ENCODE measurements at regions not wholly inside any gene's neighbourhood (a gene's known extent, or its start where the extent isn't known, plus 50 kb on each side); places are given as distances from the start of the nearest gene placed in this dataset.

DNA sequence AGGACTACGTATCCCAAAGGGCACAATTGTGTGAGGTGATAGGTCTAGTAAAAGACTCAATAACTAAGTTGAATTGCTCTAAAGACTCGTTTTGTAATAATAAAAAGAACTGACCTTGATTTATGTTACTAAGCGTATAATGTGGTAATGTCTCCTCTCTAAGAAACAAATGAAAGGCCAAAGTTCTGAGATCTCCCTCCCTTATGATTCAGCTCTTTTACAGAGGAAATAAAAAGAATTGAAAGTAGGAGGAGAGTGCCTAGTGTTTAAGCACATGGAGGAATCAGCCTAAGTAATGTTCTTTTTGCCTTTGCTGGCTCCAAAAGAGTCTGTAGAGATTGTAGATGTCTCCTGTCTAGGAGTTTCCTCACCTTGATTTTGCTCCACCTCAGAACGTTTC, 98.0 kb downstream of the ARL4A start:
- DNase-seq, result no peak

GRCh38 chr7:12786494-12786893, 99.1 kb downstream of the ARL4A start:
- no peak for DNase-seq

- DNase-seq, result no peak
These were observed 100.7 kb downstream of the ARL4A start for GRCh38 chr7:12788171-12788570.

DNA sequence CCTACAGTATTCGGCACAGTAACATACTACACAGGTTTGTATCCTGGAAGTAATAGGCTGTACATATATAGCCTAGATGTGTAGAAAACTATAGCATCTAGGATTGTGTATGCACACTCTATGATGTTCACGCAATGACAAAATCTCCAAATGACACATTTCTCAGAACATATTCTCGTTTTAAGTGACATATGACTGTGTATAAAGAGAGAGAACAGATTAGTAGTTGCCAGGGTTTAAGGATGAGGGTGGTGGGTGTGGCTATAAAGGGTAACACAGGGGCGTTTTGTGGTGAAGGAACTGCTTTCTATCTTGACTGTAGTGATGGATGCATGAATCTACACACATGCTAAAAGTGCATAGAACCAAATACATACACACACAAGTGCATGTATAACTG, 101.2 kb downstream of the ARL4A start:
- no peak for DNase-seq

DNA sequence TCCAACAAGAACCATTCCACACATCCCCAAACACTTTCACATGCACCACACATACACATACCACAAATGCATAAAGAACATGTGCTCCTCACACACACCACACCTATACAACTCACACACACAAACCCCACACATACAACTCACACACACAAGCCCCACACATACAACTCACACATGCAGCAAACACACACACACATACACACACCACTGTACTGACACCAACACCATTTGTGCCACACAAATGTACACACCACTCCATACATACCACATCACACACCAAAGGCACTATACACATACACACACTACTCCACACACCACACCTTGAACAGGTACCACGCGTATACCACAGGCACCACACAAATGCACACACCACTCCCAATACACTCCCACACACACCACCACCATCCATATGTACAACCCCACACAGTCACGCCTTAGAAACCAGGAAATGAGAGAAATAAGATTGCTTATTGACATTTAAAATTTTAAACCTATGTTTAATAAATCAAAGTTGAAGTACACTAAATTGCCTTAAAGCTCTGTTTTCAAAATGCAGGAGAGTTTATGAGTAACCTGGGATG, 107.4 kb downstream of the ARL4A start:
- no peak for DNase-seq

DNA sequence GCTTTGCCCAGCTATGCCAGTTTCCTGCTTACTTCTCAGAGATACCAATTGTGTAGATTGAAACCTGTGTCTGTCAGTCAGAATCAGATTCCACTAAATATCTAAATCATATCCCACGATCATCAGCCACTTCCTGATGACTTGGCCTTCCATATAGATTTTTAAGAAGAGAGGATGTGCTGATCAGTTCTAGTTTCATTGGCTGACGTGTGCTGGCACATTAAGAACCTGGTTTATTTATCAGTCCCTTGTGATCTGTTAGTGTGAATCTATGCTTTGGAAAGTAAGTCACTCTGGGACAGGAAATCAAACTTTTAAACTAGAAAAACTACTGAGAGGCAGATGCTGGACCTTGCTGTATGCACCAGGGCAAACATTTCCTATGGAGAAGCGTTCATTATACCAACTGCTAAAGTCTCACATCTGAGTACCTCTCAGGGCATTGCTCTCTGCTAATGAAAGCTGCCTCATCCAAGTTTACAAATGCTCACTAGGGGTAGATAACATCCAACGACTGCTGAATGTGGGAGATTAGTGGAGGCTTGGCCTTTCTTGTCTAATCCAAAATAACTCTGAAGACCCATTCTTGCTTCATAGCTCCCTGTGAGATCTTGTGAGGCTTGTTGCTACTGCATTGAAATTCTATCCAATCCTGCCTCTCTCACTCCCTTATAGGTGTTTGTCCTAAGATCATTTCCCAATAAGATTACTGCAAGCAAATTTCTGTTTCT, 109.1 kb downstream of the ARL4A start:
- no peak for DNase-seq

GRCh38 chr7:12800486-12800885, 113.1 kb downstream of the ARL4A start:
- DNase-seq, result no peak

DNA sequence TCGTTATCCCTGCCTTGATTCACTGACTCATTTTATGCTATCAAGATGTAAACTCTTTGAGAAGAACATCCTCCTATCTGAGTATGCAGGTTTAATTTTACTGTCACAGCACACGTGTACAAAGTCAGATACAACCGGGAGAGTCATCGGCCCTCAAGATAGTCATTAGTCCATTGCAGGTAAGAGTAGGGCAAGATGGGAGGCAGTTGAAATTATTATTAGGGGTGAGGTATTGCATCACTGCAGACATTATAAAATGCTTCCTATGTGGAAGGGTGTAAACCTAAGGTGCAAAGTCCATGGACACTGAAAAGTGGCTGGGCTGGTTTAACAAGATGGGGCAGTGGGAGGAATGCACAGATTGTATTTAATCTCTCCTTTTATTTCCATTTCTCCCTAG, 113.7 kb downstream of the ARL4A start:
- DNase-seq, result no peak

DNA sequence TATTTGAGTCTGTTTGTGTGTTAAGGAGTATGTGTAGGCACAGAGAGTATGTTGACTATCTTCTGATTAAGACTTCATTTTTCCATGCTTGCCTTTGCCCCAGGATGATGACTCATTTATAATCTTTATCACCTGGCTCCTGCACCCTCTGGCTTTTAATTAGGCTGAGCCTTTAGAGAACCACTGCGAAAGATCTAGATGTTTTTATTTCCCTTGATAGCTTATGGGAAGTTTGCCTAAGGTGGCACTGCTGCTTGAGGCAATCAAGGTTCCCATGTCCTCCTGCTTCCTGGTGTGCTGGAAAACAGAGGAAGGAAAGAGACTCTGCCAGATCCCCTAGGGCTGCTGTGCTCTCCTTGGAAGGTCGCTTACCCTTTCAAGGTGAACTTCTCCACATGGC, 114.6 kb downstream of the ARL4A start:
- no peak for DNase-seq

DNA sequence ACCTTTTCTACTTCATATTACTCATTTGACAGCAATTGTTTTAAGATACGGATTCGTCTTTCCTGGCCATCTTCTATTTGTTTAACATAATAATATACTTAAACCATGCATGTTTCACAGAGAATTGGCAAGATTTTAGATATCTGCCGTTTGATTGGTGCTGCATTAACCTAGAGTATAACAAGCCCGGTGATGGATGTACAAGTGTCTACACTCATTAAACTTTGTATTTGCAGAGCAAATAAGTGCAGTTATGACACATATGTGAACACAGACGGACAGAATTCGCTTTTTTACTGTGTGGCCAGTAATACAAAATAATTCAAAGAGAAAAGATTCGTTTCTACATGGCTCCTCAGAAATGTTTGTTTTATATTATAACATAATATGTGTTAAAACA, 116.1 kb downstream of the ARL4A start:
- DNase-seq, result no peak

GRCh38 chr7:12805518-12805928, 118.1 kb downstream of the ARL4A start:
- DNase-seq, result no peak

GRCh38 chr7:12805957-12806356, 118.5 kb downstream of the ARL4A start:
- no peak for DNase-seq

DNA sequence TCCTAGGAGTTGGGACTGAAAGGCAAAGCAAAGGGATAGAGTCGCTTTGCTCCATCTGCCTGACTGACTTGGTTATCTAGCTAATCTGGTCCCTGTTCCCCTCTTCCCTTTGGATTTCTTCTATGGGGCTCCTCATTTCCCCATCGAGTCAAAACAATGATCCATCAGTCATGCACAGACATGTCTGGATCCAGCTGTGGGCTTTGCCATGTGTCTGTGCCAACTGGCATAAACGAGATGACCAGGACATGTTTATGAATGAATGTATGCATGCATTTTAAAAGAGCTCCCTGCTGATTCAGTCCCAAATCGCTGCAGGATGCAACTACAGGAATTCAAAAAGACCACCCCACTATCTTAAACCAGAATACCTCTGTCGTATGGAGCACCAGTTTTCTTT, 122.0 kb downstream of the ARL4A start:
- DNase-seq, result no peak

DNA sequence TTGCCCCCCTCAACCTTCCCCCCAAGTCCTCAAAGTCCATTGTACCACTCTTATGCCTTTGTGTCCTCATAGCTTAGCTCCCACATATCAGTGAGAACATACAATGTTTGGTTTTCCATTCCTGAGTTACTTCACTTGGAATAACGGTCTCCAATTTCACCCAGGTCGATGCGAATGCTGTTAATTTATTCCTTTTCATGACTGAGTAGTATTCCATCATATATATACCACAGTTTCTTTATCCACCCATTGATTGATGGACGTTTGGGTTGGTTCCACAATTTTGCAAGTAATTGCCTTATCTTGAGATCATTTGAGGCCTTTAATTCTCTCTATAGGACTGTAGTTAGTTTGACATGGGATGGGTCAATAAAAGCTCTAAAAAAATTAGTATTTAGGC, 124.7 kb downstream of the ARL4A start:
- no peak for DNase-seq

GRCh38 chr7:12814107-12814506, 126.7 kb downstream of the ARL4A start:
- no peak for DNase-seq

DNA sequence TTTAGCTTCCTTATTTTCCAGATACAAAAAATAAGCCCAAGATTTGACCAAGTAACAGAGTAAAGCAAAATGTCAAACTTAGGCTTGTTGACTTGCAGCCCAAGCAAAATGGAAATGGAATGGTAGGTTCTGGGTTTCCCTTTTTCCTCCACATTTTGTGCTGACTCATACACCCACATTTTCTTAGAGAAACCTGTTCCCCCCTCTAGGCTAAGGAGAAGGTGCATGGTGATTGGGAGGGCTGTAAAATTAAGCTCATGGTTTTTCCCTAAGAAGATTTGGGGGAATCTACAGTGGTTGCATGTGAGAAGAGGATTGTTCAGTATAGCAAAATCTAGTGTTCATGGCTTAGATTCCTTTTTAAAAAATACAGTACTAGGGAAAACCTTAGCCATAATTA, 127.4 kb downstream of the ARL4A start:
- no peak for DNase-seq

DNA sequence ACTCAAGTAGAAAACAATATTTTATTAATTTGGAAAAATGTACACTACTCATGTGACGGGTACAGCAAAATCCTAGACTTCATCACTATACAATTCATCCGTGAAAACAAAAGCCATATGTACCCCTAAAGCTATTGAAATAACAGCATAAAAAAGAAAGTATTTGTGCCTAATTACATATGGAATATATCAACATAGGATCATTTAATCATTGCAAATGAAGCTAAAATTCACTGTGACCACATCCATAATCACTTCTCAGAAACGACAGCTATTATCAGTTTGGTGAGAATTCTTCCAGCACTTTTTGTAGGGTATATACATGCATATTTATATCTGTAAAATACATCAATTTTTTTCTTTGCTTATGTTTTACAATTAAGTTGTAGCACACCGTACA, 128.0 kb downstream of the ARL4A start:
- DNase-seq, result no peak

GRCh38 chr7:12815871-12816270, 128.4 kb downstream of the ARL4A start:
- DNase-seq, result no peak

GRCh38 chr7:12820777-12821176, 133.3 kb downstream of the ARL4A start:
- DNase-seq, result no peak

- DNase-seq, result no peak
These were observed 134.3 kb downstream of the ARL4A start for GRCh38 chr7:12821746-12822145.

GRCh38 chr7:12826079-12826478, 138.6 kb downstream of the ARL4A start:
- DNase-seq, result no peak

DNA sequence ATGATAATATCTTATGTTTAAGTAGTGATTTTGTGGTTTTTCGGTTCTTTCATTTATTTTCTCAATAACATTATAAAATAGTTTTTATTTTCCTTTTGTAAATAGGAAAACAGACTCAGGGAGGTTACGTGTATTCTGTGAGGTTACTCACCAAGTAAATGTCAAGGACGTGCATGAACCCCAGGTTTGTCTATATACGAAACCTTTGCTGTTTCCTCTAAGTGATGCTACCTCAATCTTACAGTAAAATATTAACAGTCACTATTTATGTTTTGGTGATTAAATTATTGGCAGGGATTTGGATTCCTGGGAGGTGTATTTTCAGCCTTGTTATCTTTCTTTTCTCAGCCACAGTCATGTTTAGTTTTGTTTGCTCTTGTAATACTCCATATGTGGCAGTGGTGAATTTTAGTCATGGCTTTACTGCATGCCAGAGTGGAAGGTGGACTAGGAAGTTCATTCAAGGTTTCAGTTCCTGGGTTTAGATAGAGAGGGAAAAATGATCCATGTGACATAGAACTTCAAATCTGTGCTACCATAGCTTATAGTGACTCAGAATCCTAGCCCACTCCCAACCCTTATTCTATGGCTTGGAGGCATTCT, 139.9 kb downstream of the ARL4A start:
- no peak for DNase-seq

DNA sequence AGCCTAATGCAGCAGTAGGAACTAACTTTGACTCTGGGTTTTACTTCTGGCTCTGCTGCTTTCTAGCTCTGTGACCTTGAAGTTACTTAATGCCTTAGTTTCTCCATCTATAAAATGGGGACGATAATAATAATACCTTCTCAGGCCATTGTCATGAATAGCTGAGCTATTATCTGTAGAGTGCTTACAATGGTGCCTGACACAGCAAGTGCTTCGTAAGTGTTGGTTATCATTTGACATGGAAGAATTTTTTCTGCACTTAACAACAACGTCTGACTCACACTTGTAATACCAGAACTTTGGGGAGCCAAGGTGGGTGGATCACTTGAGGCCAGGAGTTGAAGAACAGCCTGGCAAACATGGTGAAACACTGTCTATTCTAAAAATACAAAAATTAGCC, 140.5 kb downstream of the ARL4A start:
- DNase-seq, result no peak

- no peak for DNase-seq
These were observed 143.6 kb downstream of the ARL4A start for GRCh38 chr7:12831024-12831423.

- DNase-seq, result no peak
These were observed 146.4 kb downstream of the ARL4A start for GRCh38 chr7:12833829-12834228.

Measured in NCI-H524 treated with DMSO at 0.1 percent for 48 hours (cell line).